Fibroblast of skin of right quadriceps (primary cell): ENCODE measurements at regions not wholly inside any gene's neighbourhood (a gene's known extent, or its start where the extent isn't known, plus 50 kb on each side); places are given as distances from the start of the nearest gene placed in this dataset.
"Not testable (repeated sequence)": the region's sequence is repeated elsewhere in the genome, so short reads cannot be mapped to it uniquely, and the experiment has no call there.

Source experiments
- DNase-seq: peaks from one replicate; pipeline ENCODE4 v3.0.0-alpha.2; 2013

- no peak for DNase-seq
Observed at GRCh38 chr16:35585411-35585810, 2126.0 kb downstream of the TP53TG3F start.

- not testable (repeated sequence) for DNase-seq
Observed at GRCh38 chr16:35590913-35591312, 2131.5 kb downstream of the TP53TG3F start.

GRCh38 chr16:35596467-35596866 is 2137.1 kb downstream of the TP53TG3F start:
- no peak for DNase-seq

GRCh38 chr16:35598696-35599332 is 2139.4 kb downstream of the TP53TG3F start:
- DNase-seq: no peak

GRCh38 chr16:35599429-35600160 is 2140.2 kb downstream of the TP53TG3F start:
- no peak for DNase-seq

GRCh38 chr16:35600161-35600555 is 2140.7 kb downstream of the TP53TG3F start:
- not testable (repeated sequence) for DNase-seq

- DNase-seq: no peak
Observed at GRCh38 chr16:35602116-35602515, 2142.7 kb downstream of the TP53TG3F start.

- DNase-seq: not testable (repeated sequence)
Observed at GRCh38 chr16:35603371-35603770, 2144.0 kb downstream of the TP53TG3F start.

GRCh38 chr16:35605921-35606320 is 2146.5 kb downstream of the TP53TG3F start:
- no peak for DNase-seq

GRCh38 chr16:35614883-35615282 is 2155.5 kb downstream of the TP53TG3F start:
- DNase-seq: not testable (repeated sequence)

GRCh38 chr16:35619176-35619575 is 2159.8 kb downstream of the TP53TG3F start:
- DNase-seq: not testable (repeated sequence)

GRCh38 chr16:35626041-35626440 is 2166.6 kb downstream of the TP53TG3F start:
- DNase-seq: no peak

- DNase-seq: no peak
Observed at GRCh38 chr16:35628976-35629375, 2169.6 kb downstream of the TP53TG3F start.

- no peak for DNase-seq
Observed at GRCh38 chr16:35631261-35631945, 2172.0 kb downstream of the TP53TG3F start.

GRCh38 chr16:35636480-35637230 is 2177.2 kb downstream of the TP53TG3F start:
- DNase-seq: no peak

GRCh38 chr16:35637683-35638082 is 2178.3 kb downstream of the TP53TG3F start:
- no peak for DNase-seq

- no peak for DNase-seq
Observed at GRCh38 chr16:35639233-35640205, 2180.1 kb downstream of the TP53TG3F start.

- DNase-seq: no peak
Observed at GRCh38 chr16:35642322-35642835, 2183.0 kb downstream of the TP53TG3F start.

- DNase-seq: no peak
Observed at GRCh38 chr16:35651841-35652240, 2192.4 kb downstream of the TP53TG3F start.

GRCh38 chr16:35664091-35664693 is 2204.8 kb downstream of the TP53TG3F start:
- DNase-seq: no peak

GRCh38 chr16:35685085-35685484 is 2225.7 kb downstream of the TP53TG3F start:
- no peak for DNase-seq
